ENCODE measurements at regions not wholly inside any gene's neighbourhood (a gene's known extent, or its start where the extent isn't known, plus 50 kb on each side); places are given as distances from the start of the nearest gene placed in this dataset.
"Not testable (repeated sequence)": the region's sequence is repeated elsewhere in the genome, so short reads cannot be mapped to it uniquely, and the experiment has no call there.

GRCh38 chr17:77290759-77291558 is 150.2 kb downstream of the SEC14L1 start:
- not testable (repeated sequence) for TF ChIP-seq FOXP1 (CRISPR knock-in tag; IDR thresholded peaks at IDR 0.05); HES1 (IDR thresholded peaks at IDR 0.05; ENCODE audit: low read depth); ZNF282 (CRISPR knock-in tag; IDR thresholded peaks at IDR 0.05); ZNF639 (CRISPR knock-in tag; conservative IDR thresholded peaks at IDR 0.05 in 1 of 2, IDR thresholded peaks at IDR 0.05 in 1 of 2); BCLAF1 (IDR thresholded peaks at IDR 0.05; ENCODE audit: borderline replicate concordance in 1 of 2, control insufficient read depth in 1 of 2, low read depth in 2 of 2, low read length in 1 of 2); POLR3A (IDR thresholded peaks at IDR 0.05; ENCODE audit: borderline replicate concordance, extremely low read depth, insufficient read depth, insufficient read length); SRF (CRISPR knock-in tag; IDR thresholded peaks at IDR 0.05); NFIX (CRISPR knock-in tag; IDR thresholded peaks at IDR 0.05; ENCODE audit: low read depth); TEAD4 (IDR thresholded peaks at IDR 0.05; ENCODE audit: low read length); TEAD4 (CRISPR knock-in tag; IDR thresholded peaks at IDR 0.05; ENCODE audit: borderline replicate concordance); ZFX (CRISPR knock-in tag; IDR thresholded peaks at IDR 0.05); ZNF592 (IDR thresholded peaks at IDR 0.05); ZNF507 (tag; conservative IDR thresholded peaks at IDR 0.05); CTCF (IDR thresholded peaks at IDR 0.05 in 2 of 3, conservative IDR thresholded peaks at IDR 0.05 in 1 of 3; ENCODE audit: insufficient read depth in 2 of 3, low read depth in 1 of 3, low read length in 3 of 3); EP300 (IDR thresholded peaks at IDR 0.05; ENCODE audit: low read length)
